ENCODE measurements at regions not wholly inside any gene's neighbourhood (a gene's known extent, or its start where the extent isn't known, plus 50 kb on each side); places are given as distances from the start of the nearest gene placed in this dataset.
"Not testable (repeated sequence)": the region's sequence is repeated elsewhere in the genome, so short reads cannot be mapped to it uniquely, and the experiment has no call there.

- no peaks in the 10 kb centered on the region for H3K27me3 ChIP-seq (ENCODE audit: control insufficient read depth in 1 of 2, insufficient read depth in 2 of 2, low read length in 1 of 2)
- H3K27ac ChIP-seq (ENCODE audit: low read depth in 1 of 2, low read length in 2 of 2), result no peak overlapping the region
- no peak overlapping the region for H3K4me3 ChIP-seq (ENCODE audit: low read length in 2 of 2)
- ATAC-seq (ENCODE audit: low FRiP score) (no peak), DNase-seq (no peak)
- WGBS, 2 donors, result 68 to 71% methylated on average over 3 of the region's 3 CpGs
- peaks cover 3% of the 10 kb centered on the region for H3K9me3 ChIP-seq (ENCODE audit: control insufficient read depth, low read length)
- no peaks in the 10 kb centered on the region for H3K4me1 ChIP-seq (ENCODE audit: control insufficient read depth in 1 of 2, insufficient read depth in 2 of 2, low read length in 2 of 2)
- no peaks in the 10 kb centered on the region for H3K36me3 ChIP-seq (ENCODE audit: control insufficient read depth in 1 of 2, insufficient read depth in 2 of 2, low read length in 1 of 2)
- intact Hi-C loops (cut with DNase I), result no loop called here
Measured at GRCh38 chr2:116802671-116803070, 1011.8 kb upstream of the DDX18 start.

GRCh38 chr2:116804901-116805300 lies 1009.6 kb upstream of the DDX18 start:
- no peak overlapping the region for H3K27ac ChIP-seq (ENCODE audit: low read depth in 1 of 2, low read length in 2 of 2)
- WGBS, 2 donors, result 42 to 65% methylated on average over 2 of the region's 2 CpGs
- DNase-seq, result no peak
- H3K4me1 ChIP-seq (ENCODE audit: control insufficient read depth in 1 of 2, insufficient read depth in 2 of 2, low read length in 2 of 2), result no peaks in the 10 kb centered on the region
- H3K9me3 ChIP-seq (ENCODE audit: control insufficient read depth, low read length), result peaks cover 2% of the 10 kb centered on the region
- intact Hi-C loops (cut with DNase I), result no loop called here
- H3K36me3 ChIP-seq (ENCODE audit: control insufficient read depth in 1 of 2, insufficient read depth in 2 of 2, low read length in 1 of 2), result no peaks in the 10 kb centered on the region
- no peak for ATAC-seq (ENCODE audit: low FRiP score)
- no peak overlapping the region for H3K4me3 ChIP-seq (ENCODE audit: low read length in 2 of 2)
- no peaks in the 10 kb centered on the region for H3K27me3 ChIP-seq (ENCODE audit: control insufficient read depth in 1 of 2, insufficient read depth in 2 of 2, low read length in 1 of 2)

GRCh38 chr2:116806505-116806904 lies 1008.0 kb upstream of the DDX18 start:
- H3K4me3 ChIP-seq (ENCODE audit: low read length in 2 of 2); H3K27me3 ChIP-seq (ENCODE audit: control insufficient read depth in 1 of 2, insufficient read depth in 2 of 2, low read length in 1 of 2); ATAC-seq (ENCODE audit: low FRiP score); H3K27ac ChIP-seq (ENCODE audit: low read depth in 1 of 2, low read length in 2 of 2); H3K4me1 ChIP-seq (ENCODE audit: control insufficient read depth in 1 of 2, insufficient read depth in 2 of 2, low read length in 2 of 2); H3K36me3 ChIP-seq (ENCODE audit: control insufficient read depth in 1 of 2, insufficient read depth in 2 of 2, low read length in 1 of 2); H3K9me3 ChIP-seq (ENCODE audit: control insufficient read depth, low read length); DNase-seq; intact Hi-C loops (cut with DNase I): not testable (repeated sequence)
- 63 to 77% methylated on average over 3 to 4 of the region's 4 CpGs for WGBS, 2 donors

GRCh38 chr2:116809109-116809508 lies 1005.4 kb upstream of the DDX18 start:
- Histone ChIP-seq H3K4me3 (ENCODE audit: low read length in 2 of 2) (no peak overlapping the region), H3K27ac (ENCODE audit: low read depth in 1 of 2, low read length in 2 of 2) (no peak overlapping the region), H3K27me3 (ENCODE audit: control insufficient read depth in 1 of 2, insufficient read depth in 2 of 2, low read length in 1 of 2) (no peaks in the 10 kb centered on the region), H3K36me3 (ENCODE audit: control insufficient read depth in 1 of 2, insufficient read depth in 2 of 2, low read length in 1 of 2) (no peaks in the 10 kb centered on the region), H3K4me1 (ENCODE audit: control insufficient read depth in 1 of 2, insufficient read depth in 2 of 2, low read length in 2 of 2) (no peaks in the 10 kb centered on the region), H3K9me3 (ENCODE audit: control insufficient read depth, low read length) (no peaks in the 10 kb centered on the region)
- ATAC-seq (ENCODE audit: low FRiP score) (no peak), DNase-seq (no peak)
- intact Hi-C loops (cut with DNase I), result no loop called here

DNA sequence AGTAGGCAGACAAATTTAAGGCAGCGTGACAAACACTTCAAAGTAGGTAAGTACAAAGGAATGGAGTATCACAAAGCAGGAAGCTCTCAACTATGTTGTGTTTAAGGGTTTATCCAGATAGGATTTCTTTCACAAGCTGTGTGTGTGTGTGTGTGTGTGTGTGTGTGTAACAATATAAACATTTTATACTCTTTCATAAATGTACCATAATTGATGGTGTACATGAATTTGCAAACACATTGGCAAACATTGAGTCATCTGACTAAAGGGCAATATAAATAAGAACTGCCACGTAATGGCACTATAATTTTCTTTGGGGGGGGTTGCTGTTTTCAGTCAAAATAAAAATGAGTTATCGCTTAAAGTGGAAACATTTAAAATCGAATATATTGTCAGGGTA lies 1004.4 kb upstream of the DDX18 start:
- no peak for DNase-seq

GRCh38 chr2:116810645-116811044 lies 1003.8 kb upstream of the DDX18 start:
- H3K4me1 ChIP-seq (ENCODE audit: control insufficient read depth in 1 of 2, insufficient read depth in 2 of 2, low read length in 2 of 2), result no peaks in the 10 kb centered on the region
- H3K9me3 ChIP-seq (ENCODE audit: control insufficient read depth, low read length), result no peaks in the 10 kb centered on the region
- H3K27ac ChIP-seq (ENCODE audit: low read depth in 1 of 2, low read length in 2 of 2), result no peak overlapping the region
- no peak overlapping the region for H3K4me3 ChIP-seq (ENCODE audit: low read length in 2 of 2)
- H3K36me3 ChIP-seq (ENCODE audit: control insufficient read depth in 1 of 2, insufficient read depth in 2 of 2, low read length in 1 of 2), result no peaks in the 10 kb centered on the region
- DNase-seq (no peak), ATAC-seq (ENCODE audit: low FRiP score) (no peak)
- no peaks in the 10 kb centered on the region for H3K27me3 ChIP-seq (ENCODE audit: control insufficient read depth in 1 of 2, insufficient read depth in 2 of 2, low read length in 1 of 2)
- intact Hi-C loops (cut with DNase I), result no loop called here
- WGBS, 2 donors, result 25 to 54% methylated on average over 1 of the region's 1 CpG

More for the DNA sequence above, 1004.4 kb upstream of the DDX18 start:
- 50 to 54% methylated on average over 4 of the region's 4 CpGs for WGBS, 2 donors
- no peak for ATAC-seq (ENCODE audit: low FRiP score)
- no peak overlapping the region for H3K4me3 ChIP-seq (ENCODE audit: low read length in 2 of 2)
- H3K27ac ChIP-seq (ENCODE audit: low read depth in 1 of 2, low read length in 2 of 2), result no peak overlapping the region
- intact Hi-C loops (cut with DNase I), result no loop called here
- H3K27me3 ChIP-seq (ENCODE audit: control insufficient read depth in 1 of 2, insufficient read depth in 2 of 2, low read length in 1 of 2), result no peaks in the 10 kb centered on the region
- no peaks in the 10 kb centered on the region for H3K9me3 ChIP-seq (ENCODE audit: control insufficient read depth, low read length)
- H3K4me1 ChIP-seq (ENCODE audit: control insufficient read depth in 1 of 2, insufficient read depth in 2 of 2, low read length in 2 of 2), result no peaks in the 10 kb centered on the region
- H3K36me3 ChIP-seq (ENCODE audit: control insufficient read depth in 1 of 2, insufficient read depth in 2 of 2, low read length in 1 of 2), result no peaks in the 10 kb centered on the region

GRCh38 chr2:116819355-116819754 lies 995.1 kb upstream of the DDX18 start:
- H3K27me3 ChIP-seq (ENCODE audit: control insufficient read depth in 1 of 2, insufficient read depth in 2 of 2, low read length in 1 of 2), result no peaks in the 10 kb centered on the region
- no peak for DNase-seq
- no peaks in the 10 kb centered on the region for H3K4me1 ChIP-seq (ENCODE audit: control insufficient read depth in 1 of 2, insufficient read depth in 2 of 2, low read length in 2 of 2)
- no peak overlapping the region for H3K27ac ChIP-seq (ENCODE audit: low read depth in 1 of 2, low read length in 2 of 2)
- intact Hi-C loops (cut with DNase I), result no loop called here
- ATAC-seq (ENCODE audit: low FRiP score), result no peak
- no peak overlapping the region for H3K4me3 ChIP-seq (ENCODE audit: low read length in 2 of 2)
- H3K9me3 ChIP-seq (ENCODE audit: control insufficient read depth, low read length), result no peaks in the 10 kb centered on the region
- no peaks in the 10 kb centered on the region for H3K36me3 ChIP-seq (ENCODE audit: control insufficient read depth in 1 of 2, insufficient read depth in 2 of 2, low read length in 1 of 2)

- H3K9me3 ChIP-seq (ENCODE audit: control insufficient read depth, low read length), result no peaks in the 10 kb centered on the region
- H3K36me3 ChIP-seq (ENCODE audit: control insufficient read depth in 1 of 2, insufficient read depth in 2 of 2, low read length in 1 of 2), result no peaks in the 10 kb centered on the region
- WGBS, 2 donors, result 75 to 89% methylated on average over 1 of the region's 1 CpG
- H3K4me1 ChIP-seq (ENCODE audit: control insufficient read depth in 1 of 2, insufficient read depth in 2 of 2, low read length in 2 of 2), result no peaks in the 10 kb centered on the region
- no peaks in the 10 kb centered on the region for H3K27me3 ChIP-seq (ENCODE audit: control insufficient read depth in 1 of 2, insufficient read depth in 2 of 2, low read length in 1 of 2)
- no peak overlapping the region for H3K27ac ChIP-seq (ENCODE audit: low read depth in 1 of 2, low read length in 2 of 2)
- H3K4me3 ChIP-seq (ENCODE audit: low read length in 2 of 2), result no peak overlapping the region
- intact Hi-C loops (cut with DNase I), result no loop called here
- no peak for ATAC-seq (ENCODE audit: low FRiP score)
- DNase-seq, result no peak
Measured at GRCh38 chr2:116820986-116821385, 993.5 kb upstream of the DDX18 start.

- H3K9me3 ChIP-seq (ENCODE audit: control insufficient read depth, low read length); H3K4me1 ChIP-seq (ENCODE audit: control insufficient read depth in 1 of 2, insufficient read depth in 2 of 2, low read length in 2 of 2); H3K27ac ChIP-seq (ENCODE audit: low read depth in 1 of 2, low read length in 2 of 2); DNase-seq; ATAC-seq (ENCODE audit: low FRiP score); H3K36me3 ChIP-seq (ENCODE audit: control insufficient read depth in 1 of 2, insufficient read depth in 2 of 2, low read length in 1 of 2); H3K27me3 ChIP-seq (ENCODE audit: control insufficient read depth in 1 of 2, insufficient read depth in 2 of 2, low read length in 1 of 2); H3K4me3 ChIP-seq (ENCODE audit: low read length in 2 of 2); intact Hi-C loops (cut with DNase I): not testable (repeated sequence)
- 82 to 90% methylated on average over 16 of the region's 16 CpGs for WGBS, 2 donors
Measured at GRCh38 chr2:116829543-116829942, 984.9 kb upstream of the DDX18 start.
